Medulla oblongata (tissue), 1 donor: ENCODE measurements at regions not wholly inside any gene's neighbourhood (a gene's known extent, or its start where the extent isn't known, plus 50 kb on each side); places are given as distances from the start of the nearest gene placed in this dataset.
A peak's percentile ranks its signal among the peaks of the same experiment; 100 is the strongest.
"Not testable (repeated sequence)": the region's sequence is repeated elsewhere in the genome, so short reads cannot be mapped to it uniquely, and the experiment has no call there.

Experiments
- DNase-seq: peaks from one replicate; pipeline ENCODE4 v3.0.0-alpha.2; 2015; ENCODE audit errors: extremely low spot score

DNA sequence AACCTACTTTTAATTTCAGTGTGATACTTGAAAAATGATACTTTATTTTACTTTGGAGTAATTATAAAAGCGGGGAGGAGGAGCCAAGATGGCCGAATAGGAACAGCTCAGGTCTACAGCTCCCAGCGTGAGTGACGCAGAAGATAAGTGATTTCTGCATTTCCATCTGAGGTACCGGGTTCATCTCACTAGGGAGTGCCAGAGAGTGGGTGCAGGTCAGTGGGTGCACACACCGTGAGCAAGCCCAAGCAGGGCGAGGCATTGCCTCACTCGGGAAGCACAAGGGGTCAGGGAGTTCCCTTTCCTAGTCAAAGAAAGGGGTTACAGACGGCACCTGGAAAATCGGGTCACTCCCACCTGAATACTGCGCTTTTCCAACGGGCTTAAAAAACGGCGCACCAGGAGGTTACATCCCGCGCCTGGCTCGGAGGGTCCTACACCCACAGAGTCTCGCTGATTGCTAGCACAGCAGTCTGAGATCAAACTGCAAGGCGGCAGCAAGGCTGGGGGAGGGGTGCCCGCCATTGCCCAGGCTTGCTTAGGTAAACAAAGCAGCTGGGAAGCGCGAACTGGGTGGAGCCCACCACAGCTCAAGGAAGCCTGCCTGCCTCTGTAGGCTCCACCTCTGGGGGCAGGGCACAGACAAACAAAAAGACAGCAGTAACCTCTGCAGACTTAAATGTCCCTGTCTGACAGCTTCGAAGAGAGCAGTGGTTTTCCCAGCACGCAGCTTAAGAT, 640.3 kb downstream of the EPHA3 start:
- not testable (repeated sequence) for DNase-seq

DNA sequence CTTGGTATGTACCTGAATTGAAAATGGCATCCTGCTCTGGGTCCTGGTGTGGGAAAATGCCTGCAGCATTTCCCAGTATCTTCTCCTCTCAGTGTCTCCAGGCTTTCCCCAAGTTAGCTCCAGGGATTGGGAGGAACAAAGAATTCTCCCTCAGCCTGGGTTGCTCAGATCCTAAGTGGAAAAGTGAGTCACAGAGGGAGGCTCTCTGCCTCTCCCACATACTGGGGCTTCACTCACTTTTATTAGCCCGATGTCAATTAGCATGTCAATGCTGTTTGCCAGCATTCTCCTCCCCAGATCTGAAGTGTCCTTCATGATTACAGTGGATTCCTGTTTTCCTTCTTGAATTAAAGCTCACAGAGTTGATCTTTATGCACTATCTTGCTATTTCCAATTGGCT, 655.0 kb downstream of the EPHA3 start:
- no peak for DNase-seq

DNA sequence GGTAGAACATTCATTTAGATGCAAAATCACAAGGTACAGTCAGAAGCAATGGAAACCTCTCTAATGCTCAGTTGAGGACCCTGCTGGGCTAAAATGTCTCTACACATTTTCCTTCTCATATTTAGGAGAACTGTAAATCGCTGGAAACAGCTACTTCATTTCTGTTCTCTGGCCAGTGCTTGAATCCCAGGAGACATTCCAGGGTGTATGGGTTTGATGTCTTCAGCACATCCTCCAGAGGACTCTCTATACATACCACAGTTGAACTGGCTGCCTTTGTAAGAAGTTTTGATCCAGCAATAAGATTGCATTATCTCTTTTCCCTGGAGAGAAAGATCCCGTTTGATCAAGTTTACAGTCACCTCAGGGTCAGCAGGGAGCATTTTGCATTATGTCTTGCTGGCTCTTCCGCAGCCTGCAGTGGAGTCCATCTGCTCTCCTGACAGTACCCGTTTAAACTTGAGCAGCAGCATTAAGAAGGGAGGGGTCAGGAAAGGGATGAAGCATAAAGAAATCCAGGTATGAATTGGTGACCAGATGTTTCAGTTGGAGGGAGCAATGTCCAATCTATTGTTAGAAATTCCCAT, 676.0 kb downstream of the EPHA3 start:
- no peak for DNase-seq

DNA sequence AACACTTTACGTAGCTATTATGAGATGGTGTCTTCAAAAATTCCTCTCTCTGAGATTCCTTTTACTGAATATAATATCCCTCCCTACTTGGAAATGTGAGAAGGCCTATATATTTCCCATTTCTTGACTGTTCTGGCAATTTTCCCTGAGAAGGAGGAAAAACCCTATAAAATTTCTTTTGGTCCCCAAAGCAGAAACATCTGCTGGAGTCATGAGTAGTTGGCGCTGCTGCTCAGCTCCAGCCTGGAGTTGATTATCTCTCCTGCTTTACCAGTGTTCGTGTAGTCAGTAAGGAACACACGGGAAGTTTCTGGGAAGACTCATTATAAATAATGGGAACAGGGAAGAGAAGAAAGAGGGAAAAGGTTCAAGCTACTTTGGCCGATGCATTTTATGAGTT, 680.1 kb downstream of the EPHA3 start:
- DNase-seq, result no peak

DNA sequence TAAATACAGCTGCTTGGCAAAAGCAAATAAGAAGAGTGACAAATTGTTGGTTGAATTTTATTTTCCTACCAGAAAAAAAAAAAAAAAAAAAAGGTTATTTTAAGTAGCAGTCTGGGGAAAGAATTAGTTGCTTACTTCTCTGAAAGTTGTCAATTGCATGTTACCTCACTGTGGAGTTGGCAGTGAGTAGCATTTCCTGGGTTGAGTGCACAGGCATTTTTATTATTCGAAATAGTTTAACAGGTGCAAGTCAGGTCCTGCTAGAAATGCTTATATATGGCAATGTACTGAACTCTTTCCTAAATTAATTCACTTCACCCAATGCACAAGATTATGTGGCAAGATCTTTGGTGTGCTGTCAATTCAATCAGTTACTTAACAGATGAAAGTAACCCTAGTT, 680.6 kb downstream of the EPHA3 start:
- no peak for DNase-seq

DNA sequence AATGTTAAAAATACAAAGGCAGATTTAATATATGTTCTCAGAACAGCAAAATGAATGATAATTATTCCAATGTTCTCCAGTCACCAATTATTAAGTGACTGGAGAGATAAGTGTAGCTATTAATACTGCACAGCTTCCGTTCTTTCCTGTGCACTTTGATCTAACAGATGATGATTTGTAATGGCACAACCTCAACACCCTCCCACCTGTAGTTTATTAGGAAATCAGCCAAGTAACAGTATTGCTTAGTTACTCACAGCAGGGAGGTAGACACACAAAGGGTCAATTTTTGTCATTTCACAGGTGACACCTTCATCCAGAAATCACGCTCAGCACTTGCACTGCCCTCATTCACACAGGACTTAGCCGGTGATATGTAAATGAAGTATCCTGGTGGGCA, 688.1 kb downstream of the EPHA3 start:
- DNase-seq, result no peak

DNA sequence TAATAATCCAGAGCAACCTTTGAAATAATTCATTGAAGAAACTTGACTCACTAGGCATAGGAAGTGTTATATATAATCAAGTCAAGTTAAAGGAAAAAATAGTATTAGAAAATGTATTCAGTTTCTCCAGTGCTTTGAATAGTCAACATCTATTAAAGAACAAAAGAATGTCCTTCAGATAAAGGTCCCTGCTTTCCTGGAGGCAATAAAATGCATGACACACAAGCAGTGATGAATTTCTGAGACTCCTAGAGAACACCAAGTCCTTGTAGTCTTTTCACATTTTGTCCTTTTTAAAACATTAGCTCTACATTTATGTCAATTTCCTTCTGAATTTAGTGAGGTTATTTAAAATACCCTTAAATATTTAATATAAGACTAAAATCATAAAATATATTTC, 695.5 kb downstream of the EPHA3 start:
- DNase-seq, result no peak

DNA sequence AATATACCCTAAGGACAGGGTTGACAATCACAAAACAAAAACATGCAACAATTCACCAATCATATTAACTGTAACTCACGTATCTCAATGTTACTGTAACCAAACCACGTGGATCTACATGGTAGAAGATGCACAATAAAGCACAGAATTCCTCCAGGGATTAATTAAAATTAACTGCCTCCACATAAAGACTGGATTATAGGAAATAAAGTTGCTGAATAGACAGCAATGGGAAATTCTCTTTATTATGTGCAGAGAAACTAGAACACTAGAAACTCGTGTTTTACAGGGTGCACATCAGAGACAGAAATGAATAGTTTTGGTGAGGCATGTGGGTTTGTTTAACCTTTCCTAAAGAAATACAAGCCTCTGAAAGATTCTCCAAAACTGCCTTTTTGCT, 696.3 kb downstream of the EPHA3 start:
- no peak for DNase-seq

DNA sequence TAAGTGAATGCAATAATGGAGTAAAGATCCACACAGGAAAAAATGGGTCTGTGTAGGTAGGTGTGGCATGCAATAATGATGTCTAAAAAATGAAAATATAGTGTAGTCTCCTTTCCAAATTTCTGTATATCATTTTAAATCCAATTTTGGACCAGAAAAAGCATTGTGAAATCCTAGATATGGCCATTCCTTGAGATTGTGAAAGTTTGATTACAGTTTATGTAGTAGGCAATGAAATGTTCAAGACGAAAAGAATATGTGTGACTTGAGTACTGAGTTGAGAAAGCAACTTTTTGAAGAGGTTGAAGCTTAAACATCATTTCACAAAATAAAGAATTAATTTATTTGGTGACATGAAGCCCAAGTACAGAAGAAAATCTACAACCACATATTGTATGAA, 698.7 kb downstream of the EPHA3 start:
- DNase-seq, result no peak

DNA sequence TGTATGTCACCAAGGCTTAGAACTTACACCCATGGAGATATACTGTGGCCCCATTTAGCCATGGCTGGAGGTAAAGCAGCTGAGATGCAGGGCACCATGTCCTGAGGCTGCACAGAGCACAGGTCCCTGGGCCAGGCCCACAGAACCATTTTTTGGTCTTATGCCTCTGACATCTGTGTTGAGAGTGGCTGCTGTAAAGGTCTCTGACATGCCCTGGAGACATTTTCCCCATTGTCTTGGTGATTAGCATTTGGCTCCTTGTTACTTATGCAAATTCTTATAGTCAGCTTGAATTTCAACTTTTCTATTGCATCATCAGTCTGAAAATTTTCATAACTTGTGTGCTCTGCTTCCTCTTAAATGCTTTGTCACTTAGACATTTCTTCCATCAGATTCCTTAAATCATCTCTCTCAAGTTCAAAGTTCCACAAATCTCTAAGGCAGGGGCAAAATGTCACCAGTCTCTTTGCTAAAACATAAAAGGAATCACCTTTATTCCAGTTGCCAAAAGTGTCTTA, 701.3 kb downstream of the EPHA3 start:
- DNase-seq, result no peak

DNA sequence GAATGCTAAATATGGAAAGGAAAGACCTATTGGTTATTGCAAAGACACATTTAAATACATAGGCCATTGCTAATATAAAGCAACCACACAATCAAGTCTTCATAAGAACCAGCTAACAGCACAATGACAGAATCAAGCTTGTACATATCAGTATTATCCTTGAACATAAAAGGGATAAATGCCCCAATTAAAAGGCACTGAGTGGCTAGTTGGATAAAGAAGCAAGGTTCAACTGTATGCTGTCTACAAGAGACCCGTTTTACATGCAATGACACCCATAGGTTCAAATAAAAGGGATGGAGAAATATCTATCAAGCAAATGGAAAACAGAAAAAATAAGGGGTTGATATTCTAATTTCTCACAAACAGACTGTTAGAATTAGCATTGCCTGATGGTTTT, 706.1 kb downstream of the EPHA3 start:
- no peak for DNase-seq

DNA sequence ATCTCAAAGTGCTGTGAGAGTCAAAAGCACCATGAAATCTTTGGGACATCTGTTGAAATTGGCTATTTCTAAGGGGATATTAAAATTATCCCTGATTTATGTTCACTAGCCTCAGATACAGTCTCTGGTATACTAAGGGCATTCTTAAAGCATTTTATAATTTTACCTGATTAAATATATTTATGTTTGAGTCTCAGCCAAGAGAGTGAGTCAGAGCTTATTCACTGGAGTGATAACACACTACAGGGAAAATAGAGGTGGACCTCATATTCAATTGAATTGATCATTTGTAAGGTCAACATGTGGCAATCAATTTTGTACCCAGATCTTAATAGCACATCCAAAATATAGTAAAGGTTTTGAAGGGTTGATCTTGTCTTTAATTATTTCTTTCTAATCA, 733.6 kb downstream of the EPHA3 start:
- no peak for DNase-seq

DNA sequence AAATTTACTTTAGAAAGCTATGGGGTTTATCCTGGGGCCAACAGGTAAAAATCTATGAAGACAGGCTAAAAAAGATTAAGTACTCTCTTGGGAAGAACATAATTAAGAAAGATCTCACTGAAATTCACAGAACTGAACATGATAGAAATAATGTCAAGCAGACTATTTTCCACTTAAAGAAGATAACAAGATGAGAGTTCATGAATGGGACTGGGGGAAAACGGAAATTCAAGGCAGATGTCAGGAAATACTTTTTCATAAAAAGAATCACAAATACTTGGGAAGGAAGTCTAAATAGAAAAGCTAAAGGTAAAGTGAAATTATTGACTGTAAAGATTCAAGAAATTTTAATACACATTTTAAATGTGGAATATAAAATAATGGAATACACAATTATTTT, 737.6 kb downstream of the EPHA3 start:
- DNase-seq, result no peak

DNA sequence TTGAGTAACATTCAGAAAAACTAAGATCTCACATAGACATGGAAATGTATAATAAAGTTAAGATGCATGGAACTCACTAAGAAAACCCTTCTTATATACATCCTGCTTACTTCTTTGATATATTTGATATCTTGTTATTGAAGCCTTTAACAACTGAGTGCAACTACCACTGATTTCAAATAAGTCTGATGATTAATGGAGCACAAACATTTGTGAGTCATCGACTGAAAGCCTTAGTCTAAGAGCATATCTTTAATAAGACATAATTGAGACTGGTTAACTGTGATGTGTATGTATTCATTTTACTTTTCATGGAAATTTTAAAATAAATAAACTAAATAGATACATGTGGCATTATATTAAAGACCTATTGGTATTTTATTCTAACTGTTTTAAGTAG, 740.5 kb downstream of the EPHA3 start:
- no peak for DNase-seq

DNA sequence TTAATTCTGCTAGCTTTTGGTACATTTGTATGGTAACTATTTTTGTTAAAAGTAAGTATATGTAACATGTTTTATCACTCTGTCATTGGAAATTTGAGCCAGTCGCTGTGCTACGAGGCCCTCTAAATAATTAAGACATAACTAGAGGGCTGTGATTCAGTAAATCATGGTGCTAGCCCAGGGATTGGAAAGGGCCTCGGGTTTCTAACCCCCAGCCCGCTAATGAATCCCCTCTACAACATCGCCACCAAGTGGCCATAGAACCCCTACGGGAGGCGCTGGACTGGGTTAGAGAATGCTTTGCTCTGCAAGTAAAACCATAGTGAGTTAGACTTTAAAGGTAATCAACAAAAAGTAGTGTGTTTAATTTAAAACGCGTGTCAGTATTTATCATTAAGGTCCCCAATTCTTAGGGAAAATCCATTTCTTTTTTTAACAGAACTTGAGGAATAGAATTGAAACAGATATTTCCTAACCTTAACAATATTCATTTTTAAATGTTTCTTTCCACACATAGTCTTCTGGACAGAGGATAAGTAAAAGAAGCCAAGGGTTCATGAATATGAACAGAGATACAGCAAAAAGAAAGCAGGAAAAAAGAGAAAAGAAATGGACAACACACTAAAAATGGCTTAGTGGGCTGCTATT, 744.7 kb downstream of the EPHA3 start:
- peak; percentile 51 for DNase-seq

DNA sequence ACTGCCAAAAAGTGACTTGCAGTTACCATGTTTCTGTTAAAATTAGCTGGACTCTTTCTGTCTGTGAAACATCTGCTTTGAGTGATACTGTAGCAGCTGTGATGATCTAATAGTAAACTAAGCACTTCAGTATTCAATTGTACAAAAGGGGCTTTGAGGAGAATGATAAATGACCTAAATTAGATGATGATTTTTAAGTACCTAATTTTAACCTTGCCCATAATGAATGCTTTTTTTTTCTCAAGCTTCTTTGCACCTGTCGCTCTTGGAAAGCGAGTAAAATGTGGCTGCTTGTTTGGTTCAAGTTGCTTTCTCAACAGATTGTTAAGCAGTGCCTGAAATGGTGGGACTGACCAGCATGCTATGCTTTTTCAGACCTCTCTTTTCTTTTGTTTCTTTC, 752.3 kb downstream of the EPHA3 start:
- DNase-seq, result no peak

DNA sequence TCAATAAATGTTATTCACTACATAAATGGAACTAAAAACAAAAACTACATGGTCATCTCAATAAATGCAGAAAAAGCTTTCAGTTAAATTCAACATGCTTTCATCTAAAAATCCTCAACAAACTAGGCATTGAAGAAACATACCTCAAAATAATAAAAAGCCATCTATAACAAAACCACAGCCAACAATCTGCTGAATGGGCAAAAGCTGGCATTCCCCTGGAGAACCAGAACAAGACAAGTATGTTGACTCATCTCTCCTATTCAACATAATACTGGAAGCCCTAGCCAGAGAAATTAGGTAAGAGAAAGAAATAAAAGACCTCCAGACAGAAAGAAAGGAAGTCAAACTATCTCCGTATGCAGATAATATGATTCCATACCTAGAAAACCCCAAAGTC, 759.9 kb downstream of the EPHA3 start:
- no peak for DNase-seq

DNA sequence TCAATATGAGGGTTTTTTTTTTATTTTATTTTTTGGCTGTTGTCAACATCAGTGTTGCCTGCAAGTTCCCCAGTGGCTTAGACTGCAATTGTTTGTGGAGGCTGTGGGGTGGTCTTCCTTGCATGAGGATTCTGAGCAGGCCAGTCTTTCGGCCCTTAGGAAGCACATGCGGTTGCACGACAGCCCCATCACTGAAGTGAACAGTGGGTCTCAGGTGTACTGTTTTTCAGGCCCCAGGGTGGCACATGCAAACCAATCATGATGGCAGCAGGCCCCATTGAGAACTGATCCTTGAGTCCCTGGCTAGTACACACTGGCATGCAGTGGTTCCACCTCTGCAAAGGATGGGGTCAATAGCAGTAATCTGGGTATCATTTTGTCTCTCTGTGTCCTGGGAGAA, 768.7 kb downstream of the EPHA3 start:
- DNase-seq, result no peak

DNA sequence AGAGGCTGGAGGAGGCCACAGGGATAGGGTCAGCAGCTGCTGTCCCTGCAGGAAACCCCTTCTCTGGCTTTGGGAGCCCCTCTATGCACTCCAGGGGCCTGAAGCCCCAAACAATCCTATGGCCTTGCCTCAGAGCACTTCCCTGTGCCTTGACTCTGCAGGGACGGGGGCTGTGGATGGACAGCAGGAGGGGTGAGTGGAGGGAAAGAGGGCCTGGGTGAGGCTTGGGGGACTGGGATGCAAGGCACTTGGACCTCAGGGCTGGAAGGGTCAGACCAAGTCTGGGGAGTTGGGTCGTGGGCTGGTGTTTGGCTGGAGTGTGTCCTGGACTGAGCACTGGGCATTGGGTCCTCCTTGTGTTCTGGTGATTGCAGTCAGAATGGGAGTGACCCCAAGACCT, 769.8 kb downstream of the EPHA3 start:
- no peak for DNase-seq

DNA sequence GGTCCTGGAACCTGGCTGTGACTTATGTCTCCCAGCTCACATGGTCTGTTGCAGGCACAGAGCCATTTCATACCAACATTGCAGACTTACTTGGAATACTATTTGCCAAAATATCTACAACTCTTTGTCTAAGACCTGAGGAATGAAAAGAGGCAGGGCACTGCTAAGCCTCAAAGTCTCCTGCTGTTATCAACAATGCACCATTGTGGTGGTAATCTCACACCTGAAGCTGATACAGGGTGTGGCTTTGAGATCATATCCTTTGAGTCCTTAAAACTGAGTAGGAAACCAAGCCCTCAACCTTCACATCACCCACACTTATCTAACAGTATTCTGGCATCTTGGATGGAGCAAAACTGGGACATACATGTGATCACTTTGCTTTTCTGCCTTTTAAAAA, 782.0 kb downstream of the EPHA3 start:
- DNase-seq, result no peak

DNA sequence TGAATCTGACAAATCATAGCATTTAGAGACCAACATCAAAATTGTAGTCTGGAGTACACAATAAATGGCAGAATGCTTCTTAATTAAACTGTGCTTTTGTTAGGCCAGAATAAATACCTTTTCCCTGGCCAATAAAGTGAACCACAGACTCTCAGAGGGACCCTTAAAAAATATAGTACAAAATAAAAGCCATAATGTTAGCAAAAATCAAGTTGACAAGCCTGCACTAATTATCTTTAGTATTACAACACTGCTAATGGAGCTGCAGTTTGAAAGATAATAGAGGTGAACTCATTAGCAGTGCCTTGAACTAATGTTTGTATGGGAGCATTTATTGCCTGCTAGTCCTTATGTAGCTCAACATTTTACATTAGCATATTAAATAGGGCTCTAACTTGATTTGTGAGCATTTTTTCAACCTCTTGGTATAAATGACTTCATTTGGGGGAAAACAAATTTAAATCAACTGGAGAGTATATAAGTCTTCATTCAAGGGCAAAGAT, 801.3 kb downstream of the EPHA3 start:
- no peak for DNase-seq

DNA sequence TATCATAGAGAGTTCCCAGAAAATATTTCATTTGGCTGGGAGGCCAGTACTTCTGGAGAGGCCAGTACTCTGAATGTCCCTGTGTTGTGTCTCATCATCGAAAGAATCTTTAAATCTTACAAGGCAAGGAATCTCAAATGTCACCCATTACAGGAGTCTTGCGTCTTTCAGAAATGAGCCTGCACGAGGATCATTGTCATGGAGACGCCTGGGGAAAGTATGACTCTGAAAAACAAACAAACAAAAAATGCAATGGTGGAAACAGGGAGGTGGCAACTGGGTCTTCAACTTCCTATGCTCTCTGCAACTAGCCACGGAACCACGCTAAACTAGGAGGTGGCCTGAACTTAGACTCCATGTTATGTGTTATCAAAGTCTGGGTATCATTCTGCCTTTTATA, 804.6 kb downstream of the EPHA3 start:
- no peak for DNase-seq
